Smooth muscle cell (in vitro differentiated cells): ENCODE measurements at regions not wholly inside any gene's neighbourhood (a gene's known extent, or its start where the extent isn't known, plus 50 kb on each side); places are given as distances from the start of the nearest gene placed in this dataset.

Experiments
- DNase-seq: peaks from one replicate; lab custom pipeline; 2025; ENCODE audit not compliant: unreplicated experiment; lab: John Stamatoyannopoulos, UW
- H2AFZ ChIP-seq: fragments of 200-600 bp; sonication (generic); 2 replicates; pipeline ENCODE4 v1.6.0; 2016; ENCODE audit warnings: antibody characterized with exemption, low read depth, mild to moderate bottlenecking
- H3F3A ChIP-seq: fragments of 200-600 bp; sonication (generic); 2 replicates; pipeline ENCODE4 v1.6.0; 2017; ENCODE audit warnings: antibody characterized with exemption, low read depth
- H3K27ac ChIP-seq: fragments of 200-600 bp; sonication (generic); 2 replicates; pipeline ENCODE4 v1.5.1; 2016; ENCODE audit warnings: low read depth, mild to moderate bottlenecking
- H3K27me3 ChIP-seq: fragments of 200-600 bp; sonication (generic); 2 replicates; pipeline ENCODE4 v1.6.1; 2016; ENCODE audit warnings: low read depth, mild to moderate bottlenecking
- H3K36me3 ChIP-seq: fragments of 200-600 bp; sonication (generic); 2 replicates; pipeline ENCODE4 v1.5.1; 2016; ENCODE audit warnings: low read depth
- H3K4me1 ChIP-seq: fragments of 200-600 bp; sonication (generic); 2 replicates; pipeline ENCODE4 v1.5.1; 2016; ENCODE audit warnings: low read depth
- H3K4me2 ChIP-seq: fragments of 200-600 bp; sonication (generic); 2 replicates; pipeline ENCODE4 v1.6.0; 2016; ENCODE audit warnings: mild to moderate bottlenecking
- H3K4me3 ChIP-seq: fragments of 200-600 bp; sonication (generic); 2 replicates; pipeline ENCODE4 v1.5.1; 2016; ENCODE audit warnings: mild to moderate bottlenecking
- H3K79me2 ChIP-seq: fragments of 200-600 bp; sonication (generic); 2 replicates; pipeline ENCODE4 v1.6.0; 2016; ENCODE audit warnings: low read depth, mild to moderate bottlenecking
- H3K9ac ChIP-seq: fragments of 200-600 bp; sonication (generic); 2 replicates; pipeline ENCODE4 v1.6.0; 2016; ENCODE audit warnings: low read depth
- H3K9me3 ChIP-seq: fragments of 200-600 bp; sonication (generic); replicated peaks from 2 replicates; pipeline ENCODE4 v1.5.1; 2016; ENCODE audit warnings: low read depth
- H4K20me1 ChIP-seq: fragments of 200-600 bp; sonication (generic); 2 replicates; pipeline ENCODE4 v1.6.0; 2016; ENCODE audit warnings: low read depth
- WGBS: methylation state at CpG from one replicate; pipeline ENCODE4 v1.1.7; 2016; ENCODE audit warnings: low lambda C conversion rate; 5-methylcytosine and 5-hydroxymethylcytosine counted together
- TF ChIP-seq, protein P1 (sequence below): fragments of 200-600 bp; sonication (generic); IDR thresholded peaks from 2 replicates; pipeline ENCODE4 v1.5.1; 2017; ENCODE audit warnings: borderline replicate concordance, mild to moderate bottlenecking, antibody characterized with exemption; ENCODE audit not compliant: insufficient read depth, poor library complexity, severe bottlenecking

DNA sequence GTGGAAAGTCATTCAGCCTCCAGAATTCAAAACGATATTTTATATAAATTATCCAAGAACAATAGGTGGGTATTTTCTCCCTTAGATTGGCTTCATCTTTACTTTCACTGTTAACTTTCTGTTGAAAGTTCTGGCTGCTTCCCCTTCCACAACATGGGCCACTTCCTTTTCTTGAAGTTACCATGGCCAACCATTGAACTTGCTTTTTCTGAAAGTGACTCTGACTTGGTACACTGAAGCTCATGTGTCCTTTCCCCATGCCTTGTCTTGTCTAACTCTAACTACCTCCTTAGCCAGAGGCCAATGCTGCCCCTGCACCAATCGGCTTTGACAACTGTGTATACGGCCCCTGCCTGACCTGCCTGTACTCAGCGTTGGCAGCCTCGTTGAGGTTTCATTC lies 225.2 kb downstream of the FAT3 start:
- Histone ChIP-seq H4K20me1 (no peaks in the 10 kb centered on the region), H3K4me2 (no peak overlapping the region), H3K9me3 (no peaks in the 10 kb centered on the region), H3K4me1 (peaks cover 15% of the 10 kb centered on the region), H3K9ac (no peak overlapping the region), H3K36me3 (no peaks in the 10 kb centered on the region), H3K79me2 (no peaks in the 10 kb centered on the region), H3K27ac (no peak overlapping the region), H3K27me3 (no peaks in the 10 kb centered on the region), H3F3A (no peaks in the 10 kb centered on the region), H3K4me3 (no peak overlapping the region), H2AFZ (no peak overlapping the region)
- WGBS = 89% methylated on average over 5 of the region's 5 CpGs
- TF ChIP-seq, protein P1, sequence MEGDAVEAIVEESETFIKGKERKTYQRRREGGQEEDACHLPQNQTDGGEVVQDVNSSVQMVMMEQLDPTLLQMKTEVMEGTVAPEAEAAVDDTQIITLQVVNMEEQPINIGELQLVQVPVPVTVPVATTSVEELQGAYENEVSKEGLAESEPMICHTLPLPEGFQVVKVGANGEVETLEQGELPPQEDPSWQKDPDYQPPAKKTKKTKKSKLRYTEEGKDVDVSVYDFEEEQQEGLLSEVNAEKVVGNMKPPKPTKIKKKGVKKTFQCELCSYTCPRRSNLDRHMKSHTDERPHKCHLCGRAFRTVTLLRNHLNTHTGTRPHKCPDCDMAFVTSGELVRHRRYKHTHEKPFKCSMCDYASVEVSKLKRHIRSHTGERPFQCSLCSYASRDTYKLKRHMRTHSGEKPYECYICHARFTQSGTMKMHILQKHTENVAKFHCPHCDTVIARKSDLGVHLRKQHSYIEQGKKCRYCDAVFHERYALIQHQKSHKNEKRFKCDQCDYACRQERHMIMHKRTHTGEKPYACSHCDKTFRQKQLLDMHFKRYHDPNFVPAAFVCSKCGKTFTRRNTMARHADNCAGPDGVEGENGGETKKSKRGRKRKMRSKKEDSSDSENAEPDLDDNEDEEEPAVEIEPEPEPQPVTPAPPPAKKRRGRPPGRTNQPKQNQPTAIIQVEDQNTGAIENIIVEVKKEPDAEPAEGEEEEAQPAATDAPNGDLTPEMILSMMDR = no peak
- DNase-seq = no peak

DNA sequence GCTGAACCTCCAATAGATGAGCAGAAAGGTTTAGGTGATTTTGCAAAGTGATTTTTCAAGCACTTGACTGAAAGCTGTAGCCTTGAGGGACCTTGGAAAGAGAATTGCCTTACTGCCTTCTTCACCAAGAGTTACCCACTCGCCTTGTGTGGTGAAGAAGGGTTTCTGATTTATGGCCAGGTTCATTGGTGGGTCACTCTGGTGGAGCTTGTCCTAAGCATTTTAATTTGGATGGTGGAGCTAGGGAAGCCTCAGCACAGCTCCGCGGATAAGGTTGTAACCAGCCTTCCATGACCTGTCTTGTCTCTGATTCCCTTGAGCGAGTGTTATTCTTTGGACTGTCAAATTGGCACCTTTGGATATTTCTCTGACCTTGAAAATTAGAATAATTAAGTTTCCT lies 226.4 kb downstream of the FAT3 start:
- no peak overlapping the region for H3K27ac ChIP-seq
- H2AFZ ChIP-seq = no peak overlapping the region
- no peaks in the 10 kb centered on the region for H3K9me3 ChIP-seq
- DNase-seq = no peak
- peaks cover 15% of the 10 kb centered on the region for H3K4me1 ChIP-seq
- no peak overlapping the region for H3K4me3 ChIP-seq
- 97% methylated on average over 4 of the region's 4 CpGs for WGBS
- TF ChIP-seq, protein P1 = no peak
- H3K79me2 ChIP-seq = no peaks in the 10 kb centered on the region
- H3K4me2 ChIP-seq = no peak overlapping the region
- H4K20me1 ChIP-seq = no peaks in the 10 kb centered on the region
- H3K9ac ChIP-seq = no peak overlapping the region
- H3K27me3 ChIP-seq = no peaks in the 10 kb centered on the region
- H3F3A ChIP-seq = no peaks in the 10 kb centered on the region
- H3K36me3 ChIP-seq = no peaks in the 10 kb centered on the region

DNA sequence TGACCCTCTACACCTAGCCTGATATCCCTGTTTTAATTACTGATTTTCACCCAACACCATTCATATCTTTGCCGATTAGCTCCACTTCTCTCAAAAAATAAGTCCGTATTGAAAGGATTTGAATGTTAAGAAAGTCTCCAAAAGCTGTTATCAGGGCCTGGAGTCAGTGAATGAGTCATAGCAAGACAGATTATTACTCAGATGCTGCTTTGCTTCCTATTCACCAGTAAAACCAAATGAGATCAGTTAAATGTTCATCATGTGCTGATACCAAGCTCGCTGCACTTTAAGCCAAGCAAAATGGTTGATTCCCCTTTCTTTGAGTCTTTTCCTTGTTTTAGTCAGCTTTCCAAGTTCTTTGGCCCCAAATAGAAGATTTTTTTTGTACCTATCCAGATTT lies 228.4 kb downstream of the FAT3 start:
- H4K20me1 ChIP-seq = no peaks in the 10 kb centered on the region
- 8% methylated on average over 3 of the region's 3 CpGs for WGBS
- TF ChIP-seq, protein P1 = no peak
- no peaks in the 10 kb centered on the region for H3K79me2 ChIP-seq
- DNase-seq = no peak
- no peaks in the 10 kb centered on the region for H3K9me3 ChIP-seq
- no peaks in the 10 kb centered on the region for H3K27me3 ChIP-seq
- H3K36me3 ChIP-seq = no peaks in the 10 kb centered on the region
- no peak overlapping the region for H3K9ac ChIP-seq
- no peaks in the 10 kb centered on the region for H3F3A ChIP-seq
- H3K4me2 ChIP-seq = no peak overlapping the region
- H3K4me3 ChIP-seq = no peak overlapping the region
- H2AFZ ChIP-seq = no peak overlapping the region
- H3K4me1 ChIP-seq = peaks cover 10% of the 10 kb centered on the region
- H3K27ac ChIP-seq = no peak overlapping the region

DNA sequence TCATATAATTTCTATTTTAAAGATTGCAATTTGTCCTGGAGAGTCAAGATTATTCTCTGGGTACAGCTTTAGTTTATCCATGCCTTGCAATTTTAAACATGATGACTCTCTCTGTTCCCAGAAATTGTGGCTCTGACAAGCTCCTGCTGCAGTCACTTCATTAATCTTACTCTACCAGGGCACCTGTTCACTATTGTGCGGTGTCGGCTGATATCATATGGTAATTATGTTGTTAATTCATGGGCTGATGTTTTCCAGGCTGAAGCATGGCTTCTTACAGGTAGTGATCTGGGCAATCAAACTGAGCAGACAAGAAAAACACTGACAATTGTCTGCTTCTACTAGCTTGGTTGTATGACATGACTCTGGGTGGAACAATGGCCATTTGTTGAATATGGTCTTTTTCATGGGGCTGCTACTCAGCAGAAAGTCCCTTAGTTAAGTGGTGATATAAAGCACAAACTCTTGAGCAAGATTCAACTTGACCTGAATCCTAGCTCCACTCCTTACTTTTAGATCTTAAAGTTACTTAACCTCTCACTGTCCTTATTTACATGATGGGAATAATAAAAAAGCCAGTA lies 230.7 kb downstream of the FAT3 start:
- peaks cover 3% of the 10 kb centered on the region for H3K4me1 ChIP-seq
- H4K20me1 ChIP-seq = no peaks in the 10 kb centered on the region
- no peaks in the 10 kb centered on the region for H3K27me3 ChIP-seq
- no peaks in the 10 kb centered on the region for H3K36me3 ChIP-seq
- DNase-seq = no peak
- no peaks in the 10 kb centered on the region for H3F3A ChIP-seq
- H3K9me3 ChIP-seq = no peaks in the 10 kb centered on the region
- H2AFZ ChIP-seq = no peak overlapping the region
- TF ChIP-seq, protein P1 = no peak
- H3K9ac ChIP-seq = no peak overlapping the region
- no peak overlapping the region for H3K27ac ChIP-seq
- WGBS = 89% methylated on average over 2 of the region's 2 CpGs
- no peak overlapping the region for H3K4me2 ChIP-seq
- H3K79me2 ChIP-seq = no peaks in the 10 kb centered on the region
- H3K4me3 ChIP-seq = no peak overlapping the region
